HL-60/S4 treated with retinoic acid at 250 ng/mL for 4 days and 3 days (cell line): ENCODE measurements at regions not wholly inside any gene's neighbourhood (a gene's known extent, or its start where the extent isn't known, plus 50 kb on each side); places are given as distances from the start of the nearest gene placed in this dataset.

Source experiments
- in situ Hi-C: fragments of 300-500 bp; cut with MboI; formaldehyde crosslinking; loops from 2 replicates; pipeline ENCODE4 v1.7.0; 2022; ENCODE audit warnings: low sequenced_read_pairs

DNA sequence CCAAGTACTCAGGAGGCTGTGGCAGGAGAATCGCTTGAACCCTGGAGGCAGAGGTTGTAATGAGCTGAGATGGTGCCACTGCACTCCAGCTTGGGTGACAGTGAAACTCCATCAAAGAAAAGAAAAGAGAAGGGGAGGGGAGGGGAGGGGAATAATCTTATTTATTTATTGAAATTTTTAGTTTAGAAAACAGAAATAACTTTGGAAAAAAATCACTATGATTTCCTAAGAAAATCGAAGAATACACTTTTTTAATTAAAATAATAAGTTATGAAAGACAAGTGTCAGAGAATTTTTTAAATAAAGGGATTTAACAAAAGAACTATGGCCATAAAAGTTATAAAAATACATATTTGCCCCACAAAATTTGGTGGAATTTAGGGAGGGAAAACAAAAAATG, 836.9 kb upstream of the HS3ST1 start:
- in situ Hi-C loops: no loop called here

- in situ Hi-C loops: no loop called here
Measured at GRCh38 chr4:12260453-12260852, 831.8 kb upstream of the HS3ST1 start.

DNA sequence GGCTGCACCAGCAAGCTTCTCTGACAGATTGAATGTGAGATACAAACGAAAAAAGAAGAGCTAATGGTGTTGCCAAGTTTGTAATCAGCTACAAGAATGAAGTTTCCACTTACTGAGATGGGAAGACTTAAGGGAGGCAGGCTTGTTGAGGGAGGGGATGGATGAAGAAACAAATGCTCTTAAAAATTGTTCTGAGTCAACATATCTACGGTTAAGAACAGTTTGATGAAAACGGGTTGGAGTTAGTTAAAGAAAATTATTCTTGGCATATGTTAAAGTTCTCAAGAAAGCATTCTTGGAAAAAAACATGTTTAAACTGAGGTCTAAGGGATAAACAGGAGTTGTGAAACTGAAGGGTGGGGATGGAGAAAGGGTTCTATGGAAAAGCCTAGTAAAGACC, 816.3 kb upstream of the HS3ST1 start:
- in situ Hi-C loops: no loop called here

DNA sequence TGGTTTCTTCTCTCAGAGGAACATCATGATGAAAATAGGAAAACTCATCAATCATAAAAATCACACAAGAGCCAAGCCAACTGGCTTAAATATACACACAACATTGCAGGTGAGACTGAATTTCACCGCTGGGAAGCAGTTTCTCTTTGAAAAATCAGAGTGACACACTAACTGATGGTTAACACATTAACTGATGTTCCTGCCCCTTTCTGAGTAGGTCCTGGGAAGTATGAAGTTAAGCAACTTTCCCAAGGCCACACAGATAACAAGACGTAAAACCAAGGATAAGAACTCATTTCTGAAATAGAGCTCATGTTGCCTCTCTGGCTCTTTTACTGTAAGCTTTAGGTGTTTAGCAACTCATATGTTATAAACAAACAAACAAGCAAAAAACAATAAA, 813.7 kb upstream of the HS3ST1 start:
- in situ Hi-C loops: no loop called here

GRCh38 chr4:12239897-12240636, 811.4 kb upstream of the HS3ST1 start:
- in situ Hi-C loops: no loop called here

DNA sequence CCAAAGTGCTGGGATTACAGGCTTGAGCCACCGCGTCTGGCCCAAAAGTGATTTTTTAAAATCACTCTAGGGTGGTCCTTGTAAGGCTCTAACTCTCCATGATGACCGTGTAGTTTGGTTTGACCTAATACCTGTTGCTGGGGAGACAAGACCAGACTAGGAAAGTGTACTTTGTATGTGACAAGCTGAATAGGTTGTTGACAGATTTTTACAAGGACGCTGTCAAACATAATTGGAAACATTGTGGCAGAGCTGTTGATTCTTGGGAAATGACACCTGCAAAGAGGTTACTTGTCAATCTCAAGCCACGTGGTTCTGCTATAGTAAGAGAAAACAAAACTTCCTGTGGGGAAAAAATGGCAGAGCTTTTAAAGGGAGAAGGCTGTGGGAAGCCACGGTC, 802.4 kb upstream of the HS3ST1 start:
- in situ Hi-C loops: no loop called here

- in situ Hi-C loops: no loop called here
Measured at GRCh38 chr4:12221031-12221430, 792.3 kb upstream of the HS3ST1 start.

DNA sequence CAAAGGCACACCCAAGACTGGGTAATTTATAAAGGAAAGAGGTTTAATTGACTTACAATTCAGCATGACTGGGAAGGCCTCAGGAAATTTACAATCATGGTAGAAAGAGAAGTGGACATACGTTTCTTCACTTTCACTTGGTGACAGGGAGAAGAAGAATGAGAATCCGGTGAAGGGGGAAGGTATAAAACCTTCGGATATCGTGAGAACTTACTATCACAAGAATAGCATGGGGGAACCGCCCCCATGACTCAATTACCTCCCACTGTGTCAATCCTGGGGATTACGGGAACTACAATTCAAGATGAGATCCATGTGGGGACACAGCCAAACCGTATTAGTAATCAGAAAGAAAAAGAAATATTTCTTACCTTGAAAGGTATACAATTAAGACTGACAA, 782.9 kb upstream of the HS3ST1 start:
- in situ Hi-C loops: no loop called here

- in situ Hi-C loops: no loop called here
Measured at GRCh38 chr4:12207396-12207795, 778.7 kb upstream of the HS3ST1 start.

DNA sequence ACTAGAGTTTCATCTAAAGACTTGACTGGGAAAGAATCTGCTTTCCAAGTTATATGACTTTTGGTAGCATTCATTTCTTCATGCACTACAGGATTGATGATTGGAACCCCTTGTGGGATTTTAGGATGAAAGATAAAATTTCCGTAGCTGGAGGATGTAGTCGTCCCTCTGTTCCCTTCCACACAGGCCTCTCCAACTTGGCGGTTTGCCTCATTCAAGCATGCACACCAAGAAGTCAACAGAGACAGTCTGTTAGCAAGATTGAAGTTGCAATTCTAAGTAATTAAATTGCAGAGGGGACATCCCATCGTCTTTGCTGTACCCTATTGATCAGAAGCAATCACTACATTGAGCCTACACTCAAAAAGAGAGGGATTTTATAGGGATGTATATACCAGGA, 777.4 kb upstream of the HS3ST1 start:
- in situ Hi-C loops: no loop called here

- in situ Hi-C loops: no loop called here
Measured at GRCh38 chr4:12203945-12204344, 775.3 kb upstream of the HS3ST1 start.

- in situ Hi-C loops: no loop called here
Measured at GRCh38 chr4:12200226-12200625, 771.5 kb upstream of the HS3ST1 start.

GRCh38 chr4:12186526-12186925, 757.8 kb upstream of the HS3ST1 start:
- in situ Hi-C loops: no loop called here

DNA sequence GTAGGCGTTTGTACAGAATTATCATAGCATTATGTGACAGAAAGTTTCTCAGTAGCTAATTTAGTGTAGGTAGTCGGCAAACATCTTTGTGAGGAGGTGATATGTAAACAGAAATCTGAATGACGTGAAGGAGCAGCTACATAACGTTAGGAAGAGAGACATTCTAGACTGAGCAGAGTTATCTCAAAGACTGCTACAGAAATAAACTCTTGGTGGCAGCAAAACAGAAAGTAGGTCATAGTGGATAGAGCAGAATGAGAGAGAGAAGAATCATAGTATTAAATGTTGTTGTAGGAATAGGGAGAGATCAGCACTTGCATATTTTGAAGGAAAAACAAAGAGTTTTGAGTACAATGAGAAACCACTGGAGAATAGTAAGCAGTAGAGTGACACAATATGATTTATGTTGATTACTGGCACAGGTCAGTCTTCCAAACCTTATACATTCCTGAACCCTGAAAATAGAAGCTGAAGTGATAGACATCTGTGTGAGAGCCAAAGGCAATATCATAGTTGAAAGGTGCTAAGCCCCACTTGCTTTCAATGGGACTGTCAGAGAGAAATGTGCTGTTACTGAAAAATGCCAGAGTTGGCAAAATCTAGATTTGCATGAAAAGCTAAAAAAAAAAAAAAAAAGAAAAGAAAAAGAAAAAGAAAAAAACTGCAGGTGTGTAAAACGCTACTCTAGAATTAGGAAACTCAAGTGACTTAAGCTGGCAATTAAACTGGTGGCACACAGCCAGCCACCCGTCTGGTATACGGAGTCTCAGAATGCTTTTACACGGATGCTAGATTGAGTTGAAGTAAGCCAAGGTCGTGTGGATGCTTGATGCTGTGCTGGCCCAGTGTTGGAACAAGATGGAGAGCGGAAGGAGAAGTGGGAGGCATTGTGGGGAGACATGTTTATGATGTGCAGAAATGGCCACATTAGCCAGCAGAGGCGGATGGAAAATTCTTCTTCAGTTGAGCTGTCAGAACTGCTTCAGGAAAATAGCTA, 750.2 kb upstream of the HS3ST1 start:
- in situ Hi-C loops: no loop called here

DNA sequence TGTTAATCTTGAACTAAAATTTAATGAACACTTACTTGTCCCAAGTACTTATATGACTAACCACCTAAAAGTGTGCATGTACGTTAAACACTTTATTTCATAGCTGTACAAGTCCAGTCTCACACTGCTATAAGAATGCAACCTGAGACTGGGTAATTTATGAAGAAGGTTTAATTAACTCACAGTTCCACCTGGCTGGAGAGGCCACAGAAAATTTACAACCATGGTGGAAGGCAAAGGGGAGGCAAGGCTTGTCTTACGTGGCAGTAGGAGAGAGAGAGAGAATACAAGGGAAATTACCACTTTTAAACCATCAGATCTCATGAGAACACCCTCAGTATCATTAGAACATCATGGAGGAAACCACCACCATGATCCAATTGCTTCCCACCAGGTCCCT, 748.7 kb upstream of the HS3ST1 start:
- in situ Hi-C loops: no loop called here

- in situ Hi-C loops: no loop called here
Measured at GRCh38 chr4:12173496-12173895, 744.8 kb upstream of the HS3ST1 start.

DNA sequence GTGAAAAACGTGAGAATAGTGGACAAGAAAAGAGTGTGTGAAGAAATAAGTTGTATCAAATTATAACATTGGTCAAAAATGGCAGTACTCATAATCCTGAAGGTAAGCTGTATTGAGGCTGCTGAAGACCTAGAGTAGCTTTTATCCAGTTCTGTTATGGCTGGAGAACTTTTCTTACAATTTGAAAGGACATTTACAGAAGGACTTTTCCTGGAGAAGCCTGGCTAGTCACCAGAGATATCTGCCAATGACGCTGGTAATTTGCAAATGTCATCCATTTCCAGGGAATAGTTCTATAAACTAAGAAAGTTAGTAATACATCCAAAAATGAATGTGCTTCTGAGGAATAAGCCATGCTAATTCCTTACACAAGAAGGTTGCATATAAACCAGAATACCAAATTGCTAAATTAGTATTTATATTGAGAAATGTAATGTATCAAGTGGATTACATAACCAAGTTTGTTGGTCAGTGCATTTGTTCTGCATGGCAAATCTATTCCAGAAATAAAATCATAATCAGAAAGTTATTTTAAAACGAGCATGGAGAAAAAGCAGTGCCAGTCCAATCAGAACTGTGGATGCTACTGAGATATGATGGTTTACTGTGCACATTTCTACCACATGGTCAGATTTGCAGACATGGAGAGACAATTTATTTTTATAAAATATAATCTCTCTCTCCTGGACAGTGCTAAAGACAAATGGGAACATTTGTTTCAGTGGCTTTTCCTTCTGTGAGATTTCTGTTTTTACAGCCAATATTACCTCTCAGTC, 743.7 kb upstream of the HS3ST1 start:
- in situ Hi-C loops: no loop called here

DNA sequence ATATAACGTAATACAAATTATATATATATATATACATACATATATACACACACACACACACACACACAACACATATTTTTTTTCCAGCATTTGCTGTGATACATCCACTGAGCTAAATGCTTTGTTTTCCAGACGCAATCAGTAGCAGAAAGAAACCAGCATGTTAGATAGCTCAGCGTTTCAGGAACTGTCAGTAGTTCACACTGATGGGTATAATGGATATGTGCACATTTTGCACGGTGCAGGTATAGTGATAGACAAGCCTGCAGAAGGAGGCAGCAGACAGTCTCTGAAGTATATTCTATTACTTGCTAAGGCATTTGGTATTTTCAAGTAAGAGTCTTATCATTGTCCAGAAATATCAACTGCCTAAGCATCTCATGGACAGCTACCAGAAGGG, 741.6 kb upstream of the HS3ST1 start:
- in situ Hi-C loops: no loop called here

DNA sequence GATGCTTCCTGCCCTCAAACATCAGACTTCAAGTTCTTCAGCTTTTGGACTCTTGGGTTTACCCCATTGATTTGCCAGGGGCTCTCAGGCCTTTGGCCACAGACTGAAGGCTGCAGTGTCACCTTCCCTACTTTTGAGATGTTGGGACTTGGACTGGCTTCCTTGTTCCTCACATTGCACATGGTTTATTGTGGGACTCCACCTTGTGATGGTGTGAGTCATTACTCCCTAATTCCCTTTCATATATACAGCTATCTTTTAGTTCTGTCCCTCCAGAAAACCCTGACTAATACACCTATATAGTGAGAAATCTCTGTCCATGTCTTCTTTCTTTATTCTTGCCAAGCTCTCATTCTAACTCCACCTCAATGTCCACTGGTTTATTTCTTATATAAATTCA, 736.9 kb upstream of the HS3ST1 start:
- in situ Hi-C loops: no loop called here

- in situ Hi-C loops: no loop called here
Measured at GRCh38 chr4:12146339-12146738, 717.6 kb upstream of the HS3ST1 start.

DNA sequence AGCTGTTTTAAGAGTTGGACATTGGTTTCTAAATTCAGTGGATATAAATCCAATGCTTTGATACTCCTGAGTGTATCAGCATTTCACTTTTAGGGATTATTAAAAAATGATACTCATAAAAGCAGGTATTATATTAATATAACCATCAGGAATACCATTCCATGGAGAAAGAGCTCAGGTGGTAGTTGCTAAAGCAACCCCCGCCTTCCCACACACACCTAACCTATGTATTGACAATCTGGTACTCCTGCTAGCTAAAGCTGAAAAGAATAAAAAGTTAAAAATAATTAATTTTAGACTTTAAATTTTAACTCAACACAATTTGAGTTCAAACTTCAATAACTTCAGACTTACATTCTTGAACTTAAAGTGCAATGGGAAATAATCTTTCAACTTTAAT, 717.1 kb upstream of the HS3ST1 start:
- in situ Hi-C loops: no loop called here
